Neuronal stem cell (in vitro differentiated cells): ENCODE measurements at regions not wholly inside any gene's neighbourhood (a gene's known extent, or its start where the extent isn't known, plus 50 kb on each side); places are given as distances from the start of the nearest gene placed in this dataset.

Experiments used
- DNase-seq: peaks from one replicate; pipeline ENCODE4 v3.0.0-alpha.2; 2013; ENCODE audit warnings: low spot score
- H2AFZ ChIP-seq: one replicate; pipeline ENCODE4 v1.6.1; 2013; ENCODE audit warnings: mild to moderate bottlenecking, low read length, inconsistent platforms
- H2AK5ac ChIP-seq: 2 replicates; pipeline ENCODE4 v1.6.1; 2013; ENCODE audit warnings: low read depth, mild to moderate bottlenecking, inconsistent platforms, low read length, moderate library complexity, mixed read lengths
- H2BK120ac ChIP-seq: 2 replicates; pipeline ENCODE4 v1.6.1; 2013; ENCODE audit warnings: low read depth, mild to moderate bottlenecking, inconsistent platforms, low read length, moderate library complexity, mixed read lengths
- H2BK12ac ChIP-seq: one replicate; pipeline ENCODE4 v1.6.1; 2013; ENCODE audit warnings: low read length, inconsistent platforms
- H2BK15ac ChIP-seq: 2 replicates; pipeline ENCODE4 v1.6.1; 2013; ENCODE audit warnings: mild to moderate bottlenecking, low read length, inconsistent platforms, mixed read lengths
- H2BK5ac ChIP-seq: one replicate; pipeline ENCODE4 v1.6.1; 2013; ENCODE audit warnings: inconsistent platforms, mild to moderate bottlenecking, low read length, moderate library complexity
- H3K14ac ChIP-seq: one replicate; pipeline ENCODE4 v1.6.1; 2013; ENCODE audit warnings: low read length, inconsistent platforms
- H3K18ac ChIP-seq: 2 replicates; pipeline ENCODE4 v1.6.1; 2013; ENCODE audit warnings: low read length, inconsistent platforms
- H3K23ac ChIP-seq: 2 replicates; pipeline ENCODE4 v1.6.1; 2013; ENCODE audit warnings: low read depth, mild to moderate bottlenecking, mixed read lengths, low read length, inconsistent platforms; ENCODE audit not compliant: poor library complexity
- H3K27ac ChIP-seq: replicated peaks from 3 replicates; pipeline ENCODE4 v1.5.1; 2013; ENCODE audit warnings: low read length, inconsistent platforms
- H3K27me3 ChIP-seq, 3 experiments: 2 replicates each; pipeline ENCODE4 v1.6.1; 2013; ENCODE audit warnings: low read length in 3 of 3, mild to moderate bottlenecking in 2 of 3, inconsistent platforms in 1 of 3, low read depth in 1 of 3, mixed read lengths in 1 of 3, moderate library complexity in 1 of 3; ENCODE audit not compliant: control insufficient read depth in 3 of 3, insufficient read depth in 3 of 3
- H3K36me3 ChIP-seq, 2 donors: replicated peaks in 1 of 2; 2 replicates each; pipeline ENCODE4 v1.6.1; 2013; ENCODE audit warnings: low read length in 2 of 2; ENCODE audit not compliant: control insufficient read depth in 2 of 2, insufficient read depth in 2 of 2
- H3K4ac ChIP-seq: 2 replicates; pipeline ENCODE4 v1.6.1; 2013; ENCODE audit warnings: inconsistent platforms, mild to moderate bottlenecking, low read length, moderate library complexity
- H3K4me1 ChIP-seq, 2 donors: 1 replicate in 1 of 2; 2 replicates in 1 of 2; pipeline ENCODE4 v1.6.1; 2013; ENCODE audit warnings: low read length in 2 of 2, low read depth in 1 of 2; ENCODE audit not compliant: control insufficient read depth in 2 of 2, insufficient read depth in 1 of 2
- H3K4me2 ChIP-seq: one replicate; pipeline ENCODE4 v1.6.1; 2013; ENCODE audit warnings: mild to moderate bottlenecking, low read length, inconsistent platforms; ENCODE audit not compliant: insufficient read depth, poor library complexity, severe bottlenecking
- H3K4me3 ChIP-seq, 2 donors: 2 replicates each; pipeline ENCODE4 v1.5.1; 2013; ENCODE audit warnings: low read length in 2 of 2, mild to moderate bottlenecking in 2 of 2, inconsistent platforms in 1 of 2, moderate library complexity in 1 of 2
- H3K79me1 ChIP-seq: one replicate; pipeline ENCODE4 v1.6.1; 2013; ENCODE audit warnings: low read depth, mild to moderate bottlenecking, inconsistent platforms, low read length, moderate library complexity
- H3K9ac ChIP-seq: one replicate; pipeline ENCODE4 v1.6.1; 2013; ENCODE audit warnings: mild to moderate bottlenecking, low read depth, low read length, inconsistent platforms; ENCODE audit not compliant: poor library complexity
- H3K9me3 ChIP-seq, 2 donors: replicated peaks in 1 of 2; 2 replicates each; pipeline versions ENCODE3 to v1.6.1; 2013; ENCODE audit warnings: low read length in 2 of 2, mild to moderate bottlenecking in 2 of 2, inconsistent platforms in 1 of 2, low read depth in 1 of 2, mixed read lengths in 1 of 2, moderate library complexity in 1 of 2; ENCODE audit not compliant: control insufficient read depth in 2 of 2, insufficient read depth in 1 of 2
- H4K8ac ChIP-seq: one replicate; pipeline ENCODE4 v1.6.1; 2013; ENCODE audit warnings: low read depth, mild to moderate bottlenecking, inconsistent platforms, low read length, moderate library complexity
- H4K91ac ChIP-seq: one replicate; pipeline ENCODE4 v1.6.1; 2013; ENCODE audit warnings: low read length, low read depth, mild to moderate bottlenecking, inconsistent platforms; ENCODE audit not compliant: poor library complexity
- WGBS, 2 donors: extraction: QIAGEN DNeasy Blood & Tissue Kit; methylation state at CpG; one replicate each; pipeline ENCODE4 v1.1.7; 2013; ENCODE audit warnings: missing lambda C conversion rate in 2 of 2, mixed read lengths in 1 of 2; ENCODE audit not compliant: insufficient read length in 2 of 2, insufficient replicate concordance in 1 of 2; ENCODE audit errors: extremely low coverage in 2 of 2; 5-methylcytosine and 5-hydroxymethylcytosine counted together

- Histone ChIP-seq H3K23ac (no peak overlapping the region), H3K4me1 (no peaks in the 10 kb centered on the region), H3K79me1 (no peaks in the 10 kb centered on the region), H2BK15ac (no peak overlapping the region), H3K9me3 (no peaks in the 10 kb centered on the region), H2BK12ac (no peak overlapping the region), H2AFZ (no peak overlapping the region), H2BK5ac (no peak overlapping the region), H3K36me3 (no peaks in the 10 kb centered on the region), H2BK120ac (no peak overlapping the region), H4K91ac (no peak overlapping the region), H3K4me2 (no peak overlapping the region), H2AK5ac (no peak overlapping the region), H3K18ac (no peak overlapping the region), H3K4me3 (no peak overlapping the region), H3K9ac (no peak overlapping the region), H3K27me3 (no peaks in the 10 kb centered on the region), H3K14ac (no peak overlapping the region), H4K8ac (no peak overlapping the region), H3K4ac (no peak overlapping the region), H3K27ac (no peak overlapping the region)
- no peak for DNase-seq
- no CpG with 5 or more reads among the region's 3 CpGs for WGBS, 2 donors
Observed at GRCh38 chr1:95572962-95573361, 339.0 kb downstream of the RWDD3 start.

GRCh38 chr1:95575291-95575690 lies 341.3 kb downstream of the RWDD3 start:
- Histone ChIP-seq H2AFZ (no peak overlapping the region), H3K4me1 (no peaks in the 10 kb centered on the region), H4K8ac (no peak overlapping the region), H2BK12ac (no peak overlapping the region), H3K36me3 (no peaks in the 10 kb centered on the region), H2BK5ac (no peak overlapping the region), H3K4me3 (no peak overlapping the region), H3K4ac (no peak overlapping the region), H3K27me3 (no peaks in the 10 kb centered on the region), H3K9me3 (no peaks in the 10 kb centered on the region), H3K14ac (no peak overlapping the region), H2AK5ac (no peak overlapping the region), H3K23ac (no peak overlapping the region), H3K27ac (no peak overlapping the region), H2BK120ac (no peak overlapping the region), H3K18ac (no peak overlapping the region), H4K91ac (no peak overlapping the region), H3K4me2 (no peak overlapping the region), H2BK15ac (no peak overlapping the region), H3K9ac (no peak overlapping the region), H3K79me1 (no peaks in the 10 kb centered on the region)
- DNase-seq, result no peak
- no CpG with 5 or more reads among the region's 3 CpGs for WGBS, 2 donors

- no peak overlapping the region for H3K14ac ChIP-seq
- no peak overlapping the region for H3K4me3 ChIP-seq
- no peak overlapping the region for H3K27ac ChIP-seq
- H3K23ac ChIP-seq, result no peak overlapping the region
- H3K9me3 ChIP-seq, result no peaks in the 10 kb centered on the region
- no peaks in the 10 kb centered on the region for H3K36me3 ChIP-seq
- no peak overlapping the region for H2BK12ac ChIP-seq
- H2BK15ac ChIP-seq, result no peak overlapping the region
- no peak for DNase-seq
- H4K8ac ChIP-seq, result no peak overlapping the region
- H3K4ac ChIP-seq, result no peak overlapping the region
- H2BK120ac ChIP-seq, result no peak overlapping the region
- no peak overlapping the region for H2AK5ac ChIP-seq
- H3K4me1 ChIP-seq, result peaks cover 0 to 6% of the 10 kb centered on the region in 2 donors
- WGBS, 2 donors, result no CpG with 5 or more reads among the region's 3 CpGs
- no peak overlapping the region for H3K9ac ChIP-seq
- H3K18ac ChIP-seq, result no peak overlapping the region
- H4K91ac ChIP-seq, result no peak overlapping the region
- H3K4me2 ChIP-seq, result no peak overlapping the region
- H3K27me3 ChIP-seq, result no peaks in the 10 kb centered on the region
- no peak overlapping the region for H2BK5ac ChIP-seq
- H2AFZ ChIP-seq, result no peak overlapping the region
- no peaks in the 10 kb centered on the region for H3K79me1 ChIP-seq
Observed at GRCh38 chr1:95578462-95578861, 344.5 kb downstream of the RWDD3 start.

- Histone ChIP-seq H2BK120ac (no peak overlapping the region), H4K8ac (no peak overlapping the region), H3K4me2 (no peak overlapping the region), H2AFZ (no peak overlapping the region), H3K4me3 (no peak overlapping the region), H3K4me1 (peaks cover 0 to 9% of the 10 kb centered on the region in 2 donors), H3K14ac (no peak overlapping the region), H4K91ac (no peak overlapping the region), H3K18ac (no peak overlapping the region), H3K9ac (no peak overlapping the region), H2BK5ac (no peak overlapping the region), H3K23ac (no peak overlapping the region), H2BK15ac (no peak overlapping the region), H2AK5ac (no peak overlapping the region), H3K36me3 (no peaks in the 10 kb centered on the region), H2BK12ac (no peak overlapping the region), H3K9me3 (no peaks in the 10 kb centered on the region), H3K27ac (no peak overlapping the region), H3K4ac (no peak overlapping the region), H3K79me1 (no peaks in the 10 kb centered on the region), H3K27me3 (no peaks in the 10 kb centered on the region)
- no peak for DNase-seq
- WGBS, 2 donors, result no CpG with 5 or more reads among the region's 1 CpG
Observed at GRCh38 chr1:95582191-95582590, 348.2 kb downstream of the RWDD3 start.
